HUES6 (cell line): ENCODE measurements at regions not wholly inside any gene's neighbourhood (a gene's known extent, or its start where the extent isn't known, plus 50 kb on each side); places are given as distances from the start of the nearest gene placed in this dataset.

ENCODE experiments used
- H3K27ac ChIP-seq: 2 replicates; pipeline ENCODE4 v1.7.0; 2013; ENCODE audit warnings: low read depth, mild to moderate bottlenecking, low read length, inconsistent platforms
- H3K27me3 ChIP-seq: 2 replicates; pipeline ENCODE4 v1.6.1; 2013; ENCODE audit warnings: low read length; ENCODE audit not compliant: control insufficient read depth, insufficient read depth
- H3K36me3 ChIP-seq: 2 replicates; pipeline ENCODE4 v1.6.1; 2013; ENCODE audit warnings: low read length; ENCODE audit not compliant: control insufficient read depth, insufficient read depth
- H3K4me1 ChIP-seq: 2 replicates; pipeline ENCODE4 v1.6.1; 2013; ENCODE audit warnings: low read length; ENCODE audit not compliant: control insufficient read depth, insufficient read depth
- H3K4me3 ChIP-seq: 2 replicates; pipeline ENCODE4 v1.5.1; 2013; ENCODE audit warnings: low read depth, low read length
- H3K9ac ChIP-seq: one replicate; pipeline ENCODE4 v1.6.1; 2013; ENCODE audit warnings: mild to moderate bottlenecking, low read length
- H3K9me3 ChIP-seq: 2 replicates; pipeline ENCODE4 v1.6.1; 2013; ENCODE audit warnings: low read depth, low read length; ENCODE audit not compliant: control insufficient read depth, insufficient read depth

- Histone ChIP-seq H3K36me3 (no peaks in the 10 kb centered on the region), H3K4me3 (no peak overlapping the region), H3K4me1 (peaks cover 21% of the 10 kb centered on the region), H3K9me3 (no peaks in the 10 kb centered on the region), H3K27ac (no peak overlapping the region), H3K27me3 (no peaks in the 10 kb centered on the region), H3K9ac (no peak overlapping the region)
Measured at GRCh38 chr1:87938631-87939030, 610.0 kb downstream of the LMO4 start.

- peaks cover 21% of the 10 kb centered on the region for H3K4me1 ChIP-seq
- H3K27ac ChIP-seq: no peak overlapping the region
- H3K4me3 ChIP-seq: no peak overlapping the region
- H3K9ac ChIP-seq: no peak overlapping the region
- no peaks in the 10 kb centered on the region for H3K9me3 ChIP-seq
- no peaks in the 10 kb centered on the region for H3K36me3 ChIP-seq
- no peaks in the 10 kb centered on the region for H3K27me3 ChIP-seq
Measured at GRCh38 chr1:87939444-87939843, 610.8 kb downstream of the LMO4 start.

GRCh38 chr1:87940421-87940820 is 611.7 kb downstream of the LMO4 start:
- H3K9ac ChIP-seq: no peak overlapping the region
- no peak overlapping the region for H3K27ac ChIP-seq
- no peaks in the 10 kb centered on the region for H3K9me3 ChIP-seq
- no peaks in the 10 kb centered on the region for H3K27me3 ChIP-seq
- peaks cover 21% of the 10 kb centered on the region for H3K4me1 ChIP-seq
- no peak overlapping the region for H3K4me3 ChIP-seq
- no peaks in the 10 kb centered on the region for H3K36me3 ChIP-seq

GRCh38 chr1:87941337-87941946 is 612.8 kb downstream of the LMO4 start:
- H3K9ac ChIP-seq: no peak overlapping the region
- H3K4me3 ChIP-seq: no peak overlapping the region
- no peak overlapping the region for H3K27ac ChIP-seq
- H3K9me3 ChIP-seq: no peaks in the 10 kb centered on the region
- no peaks in the 10 kb centered on the region for H3K36me3 ChIP-seq
- H3K27me3 ChIP-seq: no peaks in the 10 kb centered on the region
- H3K4me1 ChIP-seq: peaks cover 21% of the 10 kb centered on the region

GRCh38 chr1:87942165-87942564 is 613.5 kb downstream of the LMO4 start:
- H3K9ac ChIP-seq: no peak overlapping the region
- H3K9me3 ChIP-seq: no peaks in the 10 kb centered on the region
- H3K27me3 ChIP-seq: no peaks in the 10 kb centered on the region
- H3K27ac ChIP-seq: no peak overlapping the region
- peaks cover 21% of the 10 kb centered on the region for H3K4me1 ChIP-seq
- no peak overlapping the region for H3K4me3 ChIP-seq
- no peaks in the 10 kb centered on the region for H3K36me3 ChIP-seq

GRCh38 chr1:87949711-87950110 is 621.0 kb downstream of the LMO4 start:
- H3K9ac ChIP-seq: no peak overlapping the region
- H3K27me3 ChIP-seq: no peaks in the 10 kb centered on the region
- no peaks in the 10 kb centered on the region for H3K4me1 ChIP-seq
- no peaks in the 10 kb centered on the region for H3K36me3 ChIP-seq
- no peaks in the 10 kb centered on the region for H3K9me3 ChIP-seq
- no peak overlapping the region for H3K4me3 ChIP-seq
- H3K27ac ChIP-seq: no peak overlapping the region

GRCh38 chr1:87950369-87950768 is 621.7 kb downstream of the LMO4 start:
- no peak overlapping the region for H3K4me3 ChIP-seq
- no peak overlapping the region for H3K9ac ChIP-seq
- H3K4me1 ChIP-seq: no peaks in the 10 kb centered on the region
- H3K9me3 ChIP-seq: no peaks in the 10 kb centered on the region
- H3K27ac ChIP-seq: no peak overlapping the region
- H3K36me3 ChIP-seq: no peaks in the 10 kb centered on the region
- no peaks in the 10 kb centered on the region for H3K27me3 ChIP-seq

- Histone ChIP-seq H3K9me3 (no peaks in the 10 kb centered on the region), H3K27me3 (no peaks in the 10 kb centered on the region), H3K9ac (no peak overlapping the region), H3K27ac (no peak overlapping the region), H3K4me3 (no peak overlapping the region), H3K4me1 (no peaks in the 10 kb centered on the region), H3K36me3 (no peaks in the 10 kb centered on the region)
Measured at GRCh38 chr1:87951409-87951808, 622.7 kb downstream of the LMO4 start.

- Histone ChIP-seq H3K36me3 (no peaks in the 10 kb centered on the region), H3K9ac (no peak overlapping the region), H3K27me3 (no peaks in the 10 kb centered on the region), H3K4me3 (no peak overlapping the region), H3K9me3 (no peaks in the 10 kb centered on the region), H3K4me1 (no peaks in the 10 kb centered on the region), H3K27ac (no peak overlapping the region)
Measured at GRCh38 chr1:87951852-87952251, 623.2 kb downstream of the LMO4 start.

GRCh38 chr1:87953121-87953520 is 624.4 kb downstream of the LMO4 start:
- H3K27ac ChIP-seq: no peak overlapping the region

GRCh38 chr1:87953732-87954344 is 625.2 kb downstream of the LMO4 start:
- Histone ChIP-seq H3K9me3 (no peaks in the 10 kb centered on the region), H3K9ac (no peak overlapping the region), H3K27me3 (no peaks in the 10 kb centered on the region), H3K27ac (no peak overlapping the region), H3K4me1 (no peaks in the 10 kb centered on the region), H3K4me3 (no peak overlapping the region), H3K36me3 (no peaks in the 10 kb centered on the region)

More at GRCh38 chr1:87953121-87953520, 624.4 kb downstream of the LMO4 start:
- Histone ChIP-seq H3K9me3 (no peaks in the 10 kb centered on the region), H3K4me1 (no peaks in the 10 kb centered on the region), H3K4me3 (no peak overlapping the region), H3K27me3 (no peaks in the 10 kb centered on the region), H3K9ac (no peak overlapping the region), H3K36me3 (no peaks in the 10 kb centered on the region)
